ENCODE measurements at regions not wholly inside any gene's neighbourhood (a gene's known extent, or its start where the extent isn't known, plus 50 kb on each side); places are given as distances from the start of the nearest gene placed in this dataset.
"Not testable (repeated sequence)": the region's sequence is repeated elsewhere in the genome, so short reads cannot be mapped to it uniquely, and the experiment has no call there.

DNA sequence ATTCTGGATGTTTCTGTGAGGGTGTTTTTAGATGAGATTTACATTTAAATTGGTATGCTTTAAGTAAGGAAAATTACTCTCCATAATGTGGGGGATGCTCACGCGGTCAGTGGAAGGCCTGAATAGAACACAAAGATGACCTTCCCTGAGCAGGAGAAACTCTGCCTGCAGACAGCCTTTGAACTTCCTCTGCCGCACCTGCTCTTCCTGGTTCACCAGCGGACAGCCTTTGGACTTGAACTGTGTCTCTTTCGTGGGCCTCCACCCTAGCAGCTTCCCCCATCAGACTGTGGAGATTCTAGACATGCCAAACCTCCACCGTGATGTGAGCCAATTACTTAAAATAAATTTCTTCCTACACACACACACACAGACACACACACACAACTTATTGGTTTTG is 210.7 kb downstream of the EFCAB11 start:
- TF ChIP-seq, protein P1, sequence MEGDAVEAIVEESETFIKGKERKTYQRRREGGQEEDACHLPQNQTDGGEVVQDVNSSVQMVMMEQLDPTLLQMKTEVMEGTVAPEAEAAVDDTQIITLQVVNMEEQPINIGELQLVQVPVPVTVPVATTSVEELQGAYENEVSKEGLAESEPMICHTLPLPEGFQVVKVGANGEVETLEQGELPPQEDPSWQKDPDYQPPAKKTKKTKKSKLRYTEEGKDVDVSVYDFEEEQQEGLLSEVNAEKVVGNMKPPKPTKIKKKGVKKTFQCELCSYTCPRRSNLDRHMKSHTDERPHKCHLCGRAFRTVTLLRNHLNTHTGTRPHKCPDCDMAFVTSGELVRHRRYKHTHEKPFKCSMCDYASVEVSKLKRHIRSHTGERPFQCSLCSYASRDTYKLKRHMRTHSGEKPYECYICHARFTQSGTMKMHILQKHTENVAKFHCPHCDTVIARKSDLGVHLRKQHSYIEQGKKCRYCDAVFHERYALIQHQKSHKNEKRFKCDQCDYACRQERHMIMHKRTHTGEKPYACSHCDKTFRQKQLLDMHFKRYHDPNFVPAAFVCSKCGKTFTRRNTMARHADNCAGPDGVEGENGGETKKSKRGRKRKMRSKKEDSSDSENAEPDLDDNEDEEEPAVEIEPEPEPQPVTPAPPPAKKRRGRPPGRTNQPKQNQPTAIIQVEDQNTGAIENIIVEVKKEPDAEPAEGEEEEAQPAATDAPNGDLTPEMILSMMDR (IDR thresholded peaks at IDR 0.05; ENCODE audit: insufficient read depth, low read depth, low read length), result no peak
- no peak overlapping the region for H3K4me3 ChIP-seq (ENCODE audit: low read depth, low read length)
- no peak for DNase-seq (ENCODE audit: low read depth)

DNA sequence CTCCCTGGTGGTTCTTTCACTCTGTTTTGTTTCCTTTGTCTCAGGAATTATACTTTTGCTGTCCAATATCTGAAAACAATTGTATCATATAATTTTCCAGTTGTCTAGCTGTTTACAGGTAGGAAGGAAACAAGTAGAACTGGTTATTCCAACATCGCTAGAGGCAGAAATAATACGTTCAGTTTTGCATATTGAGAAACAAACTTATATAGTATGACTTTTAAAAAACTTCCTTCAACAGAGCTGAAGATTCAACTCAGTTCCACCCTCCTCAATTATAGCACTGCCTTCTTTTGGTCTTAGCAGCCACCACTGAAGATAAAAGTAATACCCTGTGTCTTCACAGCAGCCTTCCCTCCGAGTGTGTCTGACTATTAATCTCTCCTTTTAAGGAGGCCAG is 214.3 kb downstream of the EFCAB11 start:
- TF ChIP-seq, protein P1 (IDR thresholded peaks at IDR 0.05; ENCODE audit: insufficient read depth, low read depth, low read length), result no peak
- no peak overlapping the region for H3K4me3 ChIP-seq (ENCODE audit: low read depth, low read length)
- no peak for DNase-seq (ENCODE audit: low read depth)

DNA sequence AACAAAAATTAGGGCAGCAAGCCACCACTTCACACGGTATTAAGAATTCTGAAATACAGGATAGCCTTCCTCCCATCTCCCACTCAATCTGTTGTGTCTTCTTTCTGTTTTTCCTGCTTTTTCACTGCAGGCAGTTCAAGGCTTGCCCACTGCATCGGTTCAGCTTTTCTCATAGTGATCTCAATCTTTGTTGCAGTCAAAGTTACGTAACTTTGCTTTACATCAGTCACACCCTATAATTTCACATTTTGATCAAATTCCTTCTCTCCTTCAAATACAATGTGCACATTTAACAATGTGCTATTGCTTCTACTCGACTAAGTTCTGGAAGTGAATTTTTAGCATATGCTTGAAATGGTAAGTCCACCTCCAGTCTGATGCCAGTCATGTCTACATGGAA is 217.6 kb downstream of the EFCAB11 start:
- H3K4me3 ChIP-seq (ENCODE audit: low read depth, low read length), result no peak overlapping the region
- no peak for DNase-seq (ENCODE audit: low read depth)
- TF ChIP-seq, protein P1 (IDR thresholded peaks at IDR 0.05; ENCODE audit: insufficient read depth, low read depth, low read length), result no peak

DNA sequence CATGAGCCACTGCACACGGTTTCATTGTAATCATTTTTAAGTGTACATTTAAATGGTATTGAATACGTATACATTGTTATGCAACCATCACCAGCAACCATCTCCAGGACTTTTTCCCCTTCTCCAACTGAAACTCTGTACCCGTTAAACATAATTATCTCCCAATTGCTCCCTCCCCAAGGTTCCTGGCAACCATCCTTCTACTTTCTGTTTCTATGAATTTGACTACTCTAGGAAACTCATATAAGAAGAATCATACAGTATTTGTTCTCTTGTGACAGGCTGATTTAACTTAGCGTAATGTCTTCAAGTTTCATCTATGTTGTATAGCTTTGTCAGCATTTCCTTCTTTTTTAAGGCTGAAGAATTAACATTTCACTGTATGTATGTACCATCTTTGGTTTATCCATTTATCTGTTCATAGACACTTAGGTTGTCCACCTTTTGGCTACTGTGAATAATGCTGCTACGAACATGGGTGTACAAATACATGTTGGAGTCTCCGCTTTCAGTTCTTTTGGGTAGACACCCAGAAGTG is 223.1 kb downstream of the EFCAB11 start:
- H3K4me3 ChIP-seq (ENCODE audit: low read depth, low read length), result no peak overlapping the region
- TF ChIP-seq, protein P1 (IDR thresholded peaks at IDR 0.05; ENCODE audit: insufficient read depth, low read depth, low read length), result no peak
- no peak for DNase-seq (ENCODE audit: low read depth)

DNA sequence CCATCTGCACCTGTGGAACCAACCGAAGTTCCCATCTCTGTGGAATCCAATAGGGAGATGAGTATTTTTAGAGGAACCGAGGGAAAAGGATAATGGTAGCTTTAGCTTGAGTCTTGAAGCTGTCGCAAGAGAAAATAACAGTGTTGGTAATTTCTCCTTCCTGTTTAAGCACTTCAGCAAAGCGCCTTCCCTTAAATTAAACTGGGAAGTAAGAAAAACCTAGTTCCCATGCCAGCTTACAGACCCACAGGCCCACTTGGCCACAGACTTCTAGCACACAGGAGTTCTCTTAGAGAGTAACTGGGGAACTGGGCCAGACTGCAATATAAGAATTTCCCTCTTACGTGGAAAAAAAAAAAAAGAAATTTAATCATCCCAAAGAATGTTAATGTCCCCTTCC is 223.8 kb downstream of the EFCAB11 start:
- TF ChIP-seq, protein P1 (IDR thresholded peaks at IDR 0.05; ENCODE audit: insufficient read depth, low read depth, low read length), result no peak
- DNase-seq (ENCODE audit: low read depth), result no peak
- no peak overlapping the region for H3K4me3 ChIP-seq (ENCODE audit: low read depth, low read length)

DNA sequence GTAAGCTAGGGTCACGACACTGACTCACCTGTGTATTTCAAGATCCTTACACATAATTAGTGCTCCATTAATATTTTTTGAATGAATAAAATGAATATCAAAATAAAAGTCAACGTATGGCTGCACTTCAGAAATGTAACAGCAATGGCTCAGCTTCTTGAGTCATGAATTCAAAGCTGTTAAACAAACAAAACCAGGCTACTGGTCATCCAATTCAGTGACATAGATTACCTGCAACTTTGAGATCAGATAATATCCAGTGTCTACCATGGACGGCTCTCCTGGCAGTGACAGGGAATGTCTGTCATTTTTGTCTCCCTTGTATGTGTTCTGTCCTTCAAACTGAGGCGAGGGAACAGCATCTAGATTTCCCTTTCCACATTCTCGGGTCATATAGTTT is 225.6 kb downstream of the EFCAB11 start:
- TF ChIP-seq, protein P1 (IDR thresholded peaks at IDR 0.05; ENCODE audit: insufficient read depth, low read depth, low read length), result no peak
- no peak overlapping the region for H3K4me3 ChIP-seq (ENCODE audit: low read depth, low read length)
- DNase-seq (ENCODE audit: low read depth), result no peak

DNA sequence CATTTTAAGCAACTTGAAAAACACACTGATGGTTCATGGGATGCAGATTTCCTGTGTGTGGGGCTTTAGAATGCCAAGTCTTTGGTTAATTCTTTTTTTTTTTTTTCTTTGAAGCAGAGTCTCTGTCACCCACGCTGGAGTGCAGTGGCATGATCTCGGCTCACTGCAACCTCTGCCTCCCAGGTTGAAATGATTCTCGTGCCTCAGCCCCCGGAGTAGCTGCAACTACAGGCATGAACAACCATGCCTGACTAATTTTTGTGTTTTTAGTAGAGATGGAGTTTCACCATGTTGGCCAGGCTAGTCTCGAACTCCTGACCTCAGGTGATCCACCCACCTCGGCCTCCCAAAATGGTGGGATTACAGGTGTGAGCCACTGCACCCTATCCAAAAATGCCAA is 228.3 kb downstream of the EFCAB11 start:
- not testable (repeated sequence) for H3K4me3 ChIP-seq (ENCODE audit: low read depth, low read length); DNase-seq (ENCODE audit: low read depth)

Data from fibroblast of villous mesenchyme (primary cell).